ENCODE measurements at regions not wholly inside any gene's neighbourhood (a gene's known extent, or its start where the extent isn't known, plus 50 kb on each side); places are given as distances from the start of the nearest gene placed in this dataset.

DNA sequence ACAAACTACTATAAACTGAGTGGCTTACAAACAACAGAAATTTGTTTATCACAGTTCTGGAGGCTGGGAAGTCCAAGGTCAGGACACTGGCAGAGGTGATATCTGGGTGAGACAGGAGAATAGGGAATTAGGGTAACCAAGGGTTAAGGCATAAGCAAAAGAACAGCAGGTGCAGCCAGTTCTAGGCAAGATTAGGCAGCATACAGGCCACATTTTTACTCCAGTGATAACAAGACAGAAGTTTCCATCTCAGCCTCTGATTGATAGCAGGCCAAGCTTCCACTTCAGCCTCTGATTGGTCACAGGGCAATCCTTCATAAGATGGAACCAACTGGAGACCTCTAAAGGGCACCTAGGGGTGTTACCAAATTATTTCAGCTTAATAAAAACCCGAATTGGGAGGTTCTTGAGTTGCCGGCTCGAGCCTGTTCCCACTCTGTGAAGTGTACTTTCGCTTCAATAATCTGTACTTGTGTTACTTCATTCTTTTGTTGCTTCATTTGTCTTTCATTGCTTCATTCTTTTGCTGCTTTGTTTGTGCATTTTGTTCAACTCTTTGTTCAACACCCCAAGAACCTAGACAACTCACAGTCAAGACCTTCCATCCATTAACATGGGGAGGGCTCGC, 185.6 kb downstream of the TOMM20 start:
- no peak for TF ChIP-seq EZH2 (IDR thresholded peaks at IDR 0.05; ENCODE audit: insufficient read depth, low read length)
- TF ChIP-seq, protein P1, sequence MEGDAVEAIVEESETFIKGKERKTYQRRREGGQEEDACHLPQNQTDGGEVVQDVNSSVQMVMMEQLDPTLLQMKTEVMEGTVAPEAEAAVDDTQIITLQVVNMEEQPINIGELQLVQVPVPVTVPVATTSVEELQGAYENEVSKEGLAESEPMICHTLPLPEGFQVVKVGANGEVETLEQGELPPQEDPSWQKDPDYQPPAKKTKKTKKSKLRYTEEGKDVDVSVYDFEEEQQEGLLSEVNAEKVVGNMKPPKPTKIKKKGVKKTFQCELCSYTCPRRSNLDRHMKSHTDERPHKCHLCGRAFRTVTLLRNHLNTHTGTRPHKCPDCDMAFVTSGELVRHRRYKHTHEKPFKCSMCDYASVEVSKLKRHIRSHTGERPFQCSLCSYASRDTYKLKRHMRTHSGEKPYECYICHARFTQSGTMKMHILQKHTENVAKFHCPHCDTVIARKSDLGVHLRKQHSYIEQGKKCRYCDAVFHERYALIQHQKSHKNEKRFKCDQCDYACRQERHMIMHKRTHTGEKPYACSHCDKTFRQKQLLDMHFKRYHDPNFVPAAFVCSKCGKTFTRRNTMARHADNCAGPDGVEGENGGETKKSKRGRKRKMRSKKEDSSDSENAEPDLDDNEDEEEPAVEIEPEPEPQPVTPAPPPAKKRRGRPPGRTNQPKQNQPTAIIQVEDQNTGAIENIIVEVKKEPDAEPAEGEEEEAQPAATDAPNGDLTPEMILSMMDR (IDR thresholded peaks at IDR 0.05; ENCODE audit: insufficient read depth, low read depth, low read length): no peak

Measured in astrocyte (in vitro differentiated cells and primary cell).